GM06990 (cell line): ENCODE measurements at regions not wholly inside any gene's neighbourhood (a gene's known extent, or its start where the extent isn't known, plus 50 kb on each side); places are given as distances from the start of the nearest gene placed in this dataset.

Source experiments
- DNase-seq: peaks from one replicate; pipeline ENCODE4 v3.0.0-alpha.2; 2011; ENCODE audit not compliant: insufficient read length; ENCODE audit errors: extremely low read depth
- H3K27me3 ChIP-seq: replicated peaks from 2 replicates; pipeline ENCODE4 v1.6.0; 2011; ENCODE audit warnings: low read length; ENCODE audit not compliant: control insufficient read depth, insufficient read depth
- H3K36me3 ChIP-seq: 2 replicates; pipeline ENCODE4 v1.5.1; 2011; ENCODE audit warnings: low read length; ENCODE audit not compliant: control insufficient read depth, insufficient read depth
- H3K4me3 ChIP-seq: replicated peaks from 2 replicates; pipeline ENCODE4 v1.5.1; 2011; ENCODE audit warnings: low read depth, mild to moderate bottlenecking, control low read depth, low read length
- TF ChIP-seq, protein P1 (sequence below): IDR thresholded peaks from 2 replicates; pipeline ENCODE4 v1.5.1; 2011; ENCODE audit warnings: low read length, control low read depth, mild to moderate bottlenecking, inconsistent platforms; ENCODE audit not compliant: insufficient read depth, poor library complexity, severe bottlenecking

DNA sequence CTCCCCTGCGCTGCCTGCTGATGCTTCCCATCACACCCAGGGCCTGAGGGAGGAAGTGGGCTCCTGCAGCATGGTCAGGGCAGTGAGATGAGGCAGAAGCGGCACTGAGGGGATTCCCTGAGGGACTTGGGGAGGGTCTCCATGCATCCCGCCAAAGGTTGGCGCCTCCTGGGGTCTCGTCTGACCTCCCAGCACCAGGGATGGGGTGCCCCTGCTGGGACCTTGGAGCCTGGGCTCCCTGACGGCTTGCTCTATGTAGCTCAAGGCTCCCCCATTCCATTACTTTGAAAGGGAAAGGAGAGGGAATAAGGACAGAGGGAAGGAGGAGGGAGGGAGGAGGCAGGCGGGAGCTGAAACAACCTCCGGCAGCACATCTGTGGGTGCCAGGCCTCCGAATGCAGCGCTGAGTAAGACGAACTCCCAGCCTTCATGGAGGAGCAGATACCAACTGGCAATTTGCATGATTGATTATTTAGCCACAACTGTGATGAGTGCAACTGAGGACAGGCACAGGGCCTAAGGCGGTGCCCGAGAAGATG lies 259.3 kb downstream of the ERMARD start:
- DNase-seq = no peak
- no peak overlapping the region for H3K4me3 ChIP-seq
- no peaks in the 10 kb centered on the region for H3K27me3 ChIP-seq
- TF ChIP-seq, protein P1, sequence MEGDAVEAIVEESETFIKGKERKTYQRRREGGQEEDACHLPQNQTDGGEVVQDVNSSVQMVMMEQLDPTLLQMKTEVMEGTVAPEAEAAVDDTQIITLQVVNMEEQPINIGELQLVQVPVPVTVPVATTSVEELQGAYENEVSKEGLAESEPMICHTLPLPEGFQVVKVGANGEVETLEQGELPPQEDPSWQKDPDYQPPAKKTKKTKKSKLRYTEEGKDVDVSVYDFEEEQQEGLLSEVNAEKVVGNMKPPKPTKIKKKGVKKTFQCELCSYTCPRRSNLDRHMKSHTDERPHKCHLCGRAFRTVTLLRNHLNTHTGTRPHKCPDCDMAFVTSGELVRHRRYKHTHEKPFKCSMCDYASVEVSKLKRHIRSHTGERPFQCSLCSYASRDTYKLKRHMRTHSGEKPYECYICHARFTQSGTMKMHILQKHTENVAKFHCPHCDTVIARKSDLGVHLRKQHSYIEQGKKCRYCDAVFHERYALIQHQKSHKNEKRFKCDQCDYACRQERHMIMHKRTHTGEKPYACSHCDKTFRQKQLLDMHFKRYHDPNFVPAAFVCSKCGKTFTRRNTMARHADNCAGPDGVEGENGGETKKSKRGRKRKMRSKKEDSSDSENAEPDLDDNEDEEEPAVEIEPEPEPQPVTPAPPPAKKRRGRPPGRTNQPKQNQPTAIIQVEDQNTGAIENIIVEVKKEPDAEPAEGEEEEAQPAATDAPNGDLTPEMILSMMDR = no peak
- H3K36me3 ChIP-seq = no peaks in the 10 kb centered on the region

DNA sequence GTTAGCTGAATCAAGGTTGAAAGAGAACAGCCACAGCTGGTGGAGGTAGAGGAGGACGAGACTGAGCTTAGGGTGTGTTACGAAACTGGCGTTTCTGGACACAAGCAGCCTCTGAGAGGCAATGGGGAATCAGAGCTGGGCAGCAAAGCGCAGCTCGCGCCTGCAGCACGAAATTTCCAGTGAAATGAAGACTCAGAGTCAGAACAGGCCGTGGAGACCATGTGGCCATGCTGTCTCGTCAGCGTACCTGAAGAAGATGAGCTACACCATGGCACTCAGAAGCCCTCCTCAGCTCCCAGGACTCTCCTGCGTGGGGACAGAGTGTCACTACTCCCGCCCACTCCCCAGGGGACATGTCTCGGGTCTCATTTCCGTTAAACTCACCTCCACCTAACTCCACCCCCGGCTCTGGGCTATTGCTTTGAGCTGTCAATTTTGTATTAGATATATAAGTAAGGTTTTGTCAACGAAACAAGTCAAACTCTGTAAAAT lies 256.9 kb downstream of the ERMARD start:
- TF ChIP-seq, protein P1 = no peak

DNA sequence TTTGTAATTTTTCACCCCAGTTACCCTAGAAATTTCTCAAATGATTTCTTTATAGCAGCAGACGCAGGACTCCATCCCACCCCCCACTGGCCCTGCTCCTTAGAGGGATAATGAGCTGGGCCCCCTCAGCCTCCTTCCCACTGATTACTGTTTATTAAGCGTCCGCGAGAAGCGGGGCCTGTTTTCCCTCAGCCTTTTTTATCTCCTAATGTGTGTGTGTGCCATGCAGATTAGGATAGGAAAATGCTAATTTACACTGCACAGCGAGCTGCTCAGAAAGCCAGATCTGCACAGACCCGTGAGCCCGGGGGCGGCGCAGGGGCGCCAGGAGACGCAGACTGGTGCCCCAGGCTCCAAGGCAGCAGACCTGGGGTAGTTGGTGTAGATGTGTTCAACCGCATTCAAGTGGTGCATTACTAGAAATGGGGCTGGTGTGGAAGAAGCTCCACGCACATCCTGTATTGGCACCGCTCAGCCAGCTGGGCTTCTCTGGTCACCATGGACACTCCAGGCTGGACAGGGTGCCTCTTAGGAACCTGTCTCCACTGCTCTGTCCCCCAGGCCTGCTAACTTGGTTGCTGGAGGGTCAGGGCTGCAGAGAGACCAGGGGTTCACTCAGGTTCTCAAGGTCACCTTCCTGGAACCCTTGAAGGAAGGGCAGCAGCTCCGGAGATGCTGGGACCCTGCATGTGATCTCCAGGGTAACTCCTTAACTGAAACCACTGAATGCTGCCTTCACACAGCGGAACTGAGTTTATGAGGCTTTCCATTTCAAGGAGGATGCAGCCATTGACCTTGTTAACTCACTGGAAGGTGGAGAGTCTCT lies 256.3 kb downstream of the ERMARD start:
- no peaks in the 10 kb centered on the region for H3K36me3 ChIP-seq
- no peak overlapping the region for H3K4me3 ChIP-seq
- no peaks in the 10 kb centered on the region for H3K27me3 ChIP-seq
- DNase-seq = no peak
- TF ChIP-seq, protein P1 = no peak

More for the DNA sequence above, 256.9 kb downstream of the ERMARD start:
- Histone ChIP-seq H3K4me3 (no peak overlapping the region), H3K36me3 (no peaks in the 10 kb centered on the region), H3K27me3 (no peaks in the 10 kb centered on the region)
- no peak for DNase-seq

DNA sequence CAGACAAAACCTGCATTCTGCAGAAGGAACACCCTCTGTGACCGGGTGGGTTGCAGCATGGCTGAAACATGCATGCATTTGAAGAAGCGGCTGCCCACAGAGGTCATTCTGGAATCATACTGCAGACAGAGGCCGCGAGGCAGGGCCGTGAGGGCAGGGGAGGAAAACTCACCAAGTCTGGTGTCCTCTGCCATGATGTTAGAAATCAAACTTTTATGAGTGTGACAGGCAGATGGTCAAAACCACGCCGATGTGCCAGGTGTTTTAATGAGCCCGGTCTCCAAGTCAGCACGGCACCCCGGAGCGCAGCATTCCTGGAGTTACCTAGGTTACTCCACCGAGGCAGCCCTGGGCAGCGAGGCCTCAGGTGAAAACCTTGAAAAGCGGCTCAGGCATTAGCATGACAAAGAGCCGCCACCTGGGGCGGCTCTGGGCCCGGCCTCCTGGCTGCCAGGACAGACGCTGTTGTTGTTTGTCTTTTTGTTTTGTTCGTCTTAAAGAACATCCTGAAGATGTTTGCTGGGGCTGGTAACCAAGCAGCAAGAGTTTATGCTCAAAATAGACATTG lies 255.6 kb downstream of the ERMARD start:
- Histone ChIP-seq H3K27me3 (no peaks in the 10 kb centered on the region), H3K36me3 (no peaks in the 10 kb centered on the region), H3K4me3 (no peak overlapping the region)
- TF ChIP-seq, protein P1 = no peak
- DNase-seq = no peak

DNA sequence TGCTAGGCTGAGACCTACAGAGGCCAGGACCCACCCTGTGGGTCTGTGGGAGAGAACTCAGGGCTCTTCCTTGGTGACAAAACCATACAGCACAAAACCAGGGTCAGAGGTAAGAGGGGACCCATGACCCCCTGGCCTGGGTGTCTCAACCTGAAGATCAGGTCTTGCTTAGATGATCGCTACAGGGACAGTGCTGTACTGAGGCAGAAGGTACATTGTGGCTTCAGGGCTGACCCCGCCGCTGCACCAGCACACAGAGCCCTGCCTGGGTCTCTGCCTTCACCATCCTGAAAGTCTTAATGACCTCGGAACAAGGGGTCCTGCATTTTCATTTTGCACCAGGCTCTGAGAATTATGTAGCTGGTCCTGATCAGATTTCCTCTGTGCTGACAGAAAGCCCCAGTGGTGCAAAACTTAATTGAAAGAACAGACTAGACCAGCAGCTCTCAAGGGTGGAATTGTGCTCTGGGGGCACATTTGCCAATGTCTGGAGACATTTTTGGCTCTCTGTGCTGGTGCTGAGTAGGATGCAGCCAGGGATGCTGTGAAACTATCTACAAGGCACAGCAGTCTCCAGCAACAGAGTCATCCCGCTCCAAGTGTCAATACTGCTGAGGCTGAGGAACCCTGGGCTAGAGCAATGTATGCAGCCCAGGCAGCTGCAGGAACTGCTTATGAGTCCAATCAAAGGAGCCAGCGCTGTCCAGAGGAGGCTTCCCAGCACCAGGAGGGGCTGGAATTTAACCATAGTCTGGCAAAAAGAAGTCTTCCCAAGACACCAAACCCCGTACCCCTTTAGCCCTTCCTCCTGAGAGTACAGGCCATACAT lies 254.9 kb downstream of the ERMARD start:
- no peaks in the 10 kb centered on the region for H3K36me3 ChIP-seq
- H3K4me3 ChIP-seq = no peak overlapping the region
- no peaks in the 10 kb centered on the region for H3K27me3 ChIP-seq
- no peak for DNase-seq
- TF ChIP-seq, protein P1 = no peak
